MM.1S (cell line): ENCODE measurements at regions not wholly inside any gene's neighbourhood (a gene's known extent, or its start where the extent isn't known, plus 50 kb on each side); places are given as distances from the start of the nearest gene placed in this dataset.

ENCODE experiments used
- DNase-seq: peaks from one replicate; pipeline ENCODE4 v3.0.0-alpha.2; 2015
- H2AFZ ChIP-seq: fragments of 300-600 bp; sonication (generic); 2 replicates; pipeline ENCODE4 v1.6.0; 2016; ENCODE audit warnings: antibody characterized with exemption, low read length
- H3F3A ChIP-seq: fragments of 300-600 bp; sonication (generic); 2 replicates; pipeline ENCODE4 v1.6.1; 2016; ENCODE audit warnings: mild to moderate bottlenecking, antibody characterized with exemption, low read length, moderate library complexity, mixed read lengths; ENCODE audit not compliant: insufficient read depth
- H3K27ac ChIP-seq: fragments of 300-600 bp; sonication (generic); 2 replicates; pipeline ENCODE4 v1.5.1; 2016; ENCODE audit warnings: mild to moderate bottlenecking, low read length
- H3K27me3 ChIP-seq: fragments of 300-600 bp; sonication (generic); replicated peaks from 2 replicates; pipeline ENCODE4 v1.6.0; 2016; ENCODE audit warnings: low read length; ENCODE audit not compliant: insufficient read depth
- H3K36me3 ChIP-seq: fragments of 300-600 bp; sonication (generic); replicated peaks from 2 replicates; pipeline ENCODE4 v1.6.1; 2016; ENCODE audit warnings: mild to moderate bottlenecking, low read length, mixed read lengths; ENCODE audit not compliant: insufficient read depth
- H3K4me1 ChIP-seq: fragments of 300-600 bp; sonication (generic); 2 replicates; pipeline ENCODE4 v1.6.1; 2016; ENCODE audit warnings: low read length, mixed read lengths
- H3K4me2 ChIP-seq: fragments of 300-600 bp; sonication (generic); 2 replicates; pipeline ENCODE4 v1.6.0; 2016; ENCODE audit warnings: low read depth, low read length
- H3K4me3 ChIP-seq: fragments of 300-600 bp; sonication (generic); 2 replicates; pipeline ENCODE4 v1.5.1; 2016; ENCODE audit warnings: low read length, mixed read lengths
- H3K79me2 ChIP-seq: fragments of 300-600 bp; sonication (generic); 2 replicates; pipeline ENCODE4 v1.6.1; 2016; ENCODE audit warnings: mixed run types, low read length, mixed read lengths
- H3K9ac ChIP-seq: fragments of 300-600 bp; sonication (generic); 2 replicates; pipeline ENCODE4 v1.6.1; 2016; ENCODE audit warnings: low read length, mixed read lengths
- H3K9me2 ChIP-seq: fragments of 300-600 bp; sonication (generic); replicated peaks from 2 replicates; pipeline ENCODE4 v1.6.1; 2016; ENCODE audit warnings: mild to moderate bottlenecking, low read length, mixed read lengths; ENCODE audit not compliant: insufficient read depth
- H3K9me3 ChIP-seq: fragments of 300-600 bp; sonication (generic); replicated peaks from 2 replicates; pipeline ENCODE4 v1.6.1; 2016; ENCODE audit warnings: mild to moderate bottlenecking, low read length, mixed read lengths; ENCODE audit not compliant: insufficient read depth
- H4K20me1 ChIP-seq: fragments of 300-600 bp; sonication (generic); 2 replicates; pipeline ENCODE4 v1.6.1; 2016; ENCODE audit warnings: mild to moderate bottlenecking, low read length, moderate library complexity, mixed read lengths; ENCODE audit not compliant: insufficient read depth
- CTCF ChIP-seq: fragments of 300-600 bp; sonication (generic); IDR thresholded peaks from 2 replicates; pipeline ENCODE4 v1.5.1; 2016; ENCODE audit warnings: antibody characterized with exemption, low read length, mixed read lengths
- EZH2 ChIP-seq: fragments of 300-600 bp; sonication (generic); optimal IDR thresholded peaks from 2 replicates; pipeline ENCODE3; 2017; ENCODE audit warnings: low read depth, mild to moderate bottlenecking, antibody characterized with exemption, low read length, mixed read lengths
- EZH2phosphoT487 ChIP-seq: fragments of 300-600 bp; sonication (generic); IDR thresholded peaks from 2 replicates; pipeline ENCODE4 v1.6.1; 2018; ENCODE audit warnings: antibody characterized with exemption, low read length

GRCh38 chr1:103250441-103250861, 142.1 kb upstream of the COL11A1 start:
- Histone ChIP-seq H3K79me2 (no peaks in the 10 kb centered on the region), H4K20me1 (no peaks in the 10 kb centered on the region), H3K9me3 (no peaks in the 10 kb centered on the region), H3K9me2 (no peaks in the 10 kb centered on the region), H2AFZ (no peak overlapping the region), H3K27ac (no peak overlapping the region), H3K36me3 (no peaks in the 10 kb centered on the region), H3K9ac (no peak overlapping the region), H3K4me1 (no peaks in the 10 kb centered on the region), H3F3A (no peaks in the 10 kb centered on the region), H3K4me2 (no peak overlapping the region), H3K4me3 (no peak overlapping the region), H3K27me3 (no peaks in the 10 kb centered on the region)
- TF ChIP-seq EZH2 (no peak), CTCF (no peak), EZH2phosphoT487 (no peak)
- no peak for DNase-seq

DNA sequence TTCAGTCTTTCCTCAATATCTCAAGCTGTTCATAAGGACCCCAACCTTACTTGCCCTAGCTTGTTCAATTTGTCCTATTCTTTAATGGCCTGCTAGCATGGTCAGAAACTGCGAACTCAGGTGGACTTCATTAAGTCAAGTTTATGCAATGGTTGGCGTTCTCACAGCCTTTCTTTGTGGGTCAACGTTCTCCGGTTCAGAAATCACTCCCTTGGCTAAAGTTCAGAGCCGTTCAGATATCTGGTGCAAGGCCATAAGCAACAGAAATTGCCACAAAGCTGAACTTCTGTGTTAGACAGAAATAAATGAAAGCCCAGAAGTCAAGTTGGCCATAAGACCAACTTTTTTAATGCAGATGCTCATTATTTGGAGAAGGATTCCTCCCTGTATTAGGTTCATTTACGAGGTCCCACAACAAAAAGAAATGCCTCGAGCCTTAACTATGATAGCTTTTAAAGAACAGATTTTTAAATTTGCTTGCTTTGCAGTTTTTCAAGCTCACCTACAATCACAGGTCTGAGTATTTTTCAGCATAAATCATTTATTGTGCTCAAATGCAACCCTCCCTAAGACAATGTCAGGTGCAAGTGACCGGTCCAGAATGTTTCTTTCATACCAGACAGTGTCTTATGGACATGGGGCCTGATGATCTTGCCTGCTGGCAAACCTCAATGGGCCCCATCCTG, 140.2 kb upstream of the COL11A1 start:
- no peaks in the 10 kb centered on the region for H3F3A ChIP-seq
- H3K9me3 ChIP-seq = no peaks in the 10 kb centered on the region
- no peak overlapping the region for H3K4me2 ChIP-seq
- no peaks in the 10 kb centered on the region for H3K27me3 ChIP-seq
- no peak overlapping the region for H2AFZ ChIP-seq
- no peak overlapping the region for H3K4me3 ChIP-seq
- no peak for TF ChIP-seq EZH2phosphoT487
- H3K36me3 ChIP-seq = no peaks in the 10 kb centered on the region
- H3K79me2 ChIP-seq = no peaks in the 10 kb centered on the region
- H3K27ac ChIP-seq = no peak overlapping the region
- no peaks in the 10 kb centered on the region for H3K9me2 ChIP-seq
- no peaks in the 10 kb centered on the region for H4K20me1 ChIP-seq
- DNase-seq = no peak
- H3K9ac ChIP-seq = no peak overlapping the region
- no peaks in the 10 kb centered on the region for H3K4me1 ChIP-seq

GRCh38 chr1:103247517-103247916, 139.2 kb upstream of the COL11A1 start:
- no peaks in the 10 kb centered on the region for H3K79me2 ChIP-seq
- no peaks in the 10 kb centered on the region for H3K36me3 ChIP-seq
- H4K20me1 ChIP-seq = no peaks in the 10 kb centered on the region
- H3K27me3 ChIP-seq = no peaks in the 10 kb centered on the region
- no peaks in the 10 kb centered on the region for H3K4me1 ChIP-seq
- H3K9ac ChIP-seq = no peak overlapping the region
- no peak overlapping the region for H3K4me2 ChIP-seq
- H3K9me3 ChIP-seq = no peaks in the 10 kb centered on the region
- no peak overlapping the region for H3K4me3 ChIP-seq
- DNase-seq = no peak
- H3K27ac ChIP-seq = no peak overlapping the region
- no peaks in the 10 kb centered on the region for H3K9me2 ChIP-seq
- no peaks in the 10 kb centered on the region for H3F3A ChIP-seq
- TF ChIP-seq EZH2 (no peak), EZH2phosphoT487 (no peak), CTCF (no peak)
- no peak overlapping the region for H2AFZ ChIP-seq

DNA sequence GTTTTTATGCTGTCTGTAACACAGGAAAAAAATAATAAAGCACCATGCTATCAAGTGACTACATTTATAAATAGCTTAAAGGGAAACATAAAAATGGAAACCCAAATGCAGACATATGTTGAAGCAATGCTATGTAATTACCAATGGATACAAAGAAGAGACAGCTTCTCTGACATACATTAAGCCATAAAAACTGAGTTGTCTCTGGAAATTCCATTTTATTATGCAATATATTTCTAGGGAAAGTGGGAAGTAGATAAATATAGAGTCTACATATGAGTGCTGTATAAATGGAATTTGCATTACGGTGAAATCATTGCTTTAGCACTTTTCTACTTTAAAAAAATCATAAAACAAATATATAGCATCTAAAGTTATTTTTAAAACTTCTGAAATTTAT, 135.2 kb upstream of the COL11A1 start:
- Histone ChIP-seq H2AFZ (no peak overlapping the region), H3K9me3 (no peaks in the 10 kb centered on the region), H3K4me1 (no peaks in the 10 kb centered on the region), H3K9ac (no peak overlapping the region), H3K36me3 (no peaks in the 10 kb centered on the region), H3K27me3 (no peaks in the 10 kb centered on the region), H3K4me2 (no peak overlapping the region), H3F3A (no peaks in the 10 kb centered on the region), H3K9me2 (no peaks in the 10 kb centered on the region), H3K27ac (no peak overlapping the region), H4K20me1 (no peaks in the 10 kb centered on the region), H3K79me2 (no peaks in the 10 kb centered on the region), H3K4me3 (no peak overlapping the region)
- no peak for DNase-seq
- TF ChIP-seq EZH2 = no peak
- TF ChIP-seq CTCF = no peak
